Heart left ventricle (tissue), 16 donors: ENCODE measurements at regions not wholly inside any gene's neighbourhood (a gene's known extent, or its start where the extent isn't known, plus 50 kb on each side); places are given as distances from the start of the nearest gene placed in this dataset.

Source experiments
- ATAC-seq, 4 donors: fragments of 200-7000 bp; cut with Tn5 transposase; one replicate each; pipeline ENCODE4 v1.9.1; 2020 to 2022; ENCODE audit warnings: moderate library complexity in 4 of 4, mild to moderate bottlenecking in 3 of 4, moderate number of reproducible peaks in 1 of 4
- DNase-seq, 5 donors: peaks; one replicate each; pipeline ENCODE4 v3.0.0-alpha.2; 2020
- H3K27ac ChIP-seq, 12 donors: fragments of 200-600 bp; sonication (generic) in 4 of 12; one replicate each; pipeline versions ENCODE4 v1.5.0 to v1.8.0; 2016 to 2022; ENCODE audit warnings: mild to moderate bottlenecking in 2 of 12
- H3K27me3 ChIP-seq, 9 donors: fragments of 200-600 bp; sonication (generic) in 2 of 9; one replicate each; pipeline versions ENCODE4 v1.5.1 to v1.8.0; 2016 to 2022; ENCODE audit warnings: mild to moderate bottlenecking in 3 of 9
- H3K36me3 ChIP-seq, 9 donors: fragments of 200-600 bp; sonication (generic) in 2 of 9; one replicate each; pipeline versions ENCODE4 v1.5.0 to v1.8.0; 2018 to 2022; ENCODE audit warnings: mild to moderate bottlenecking in 2 of 9
- H3K4me1 ChIP-seq, 12 donors: fragments of 200-600 bp; sonication (generic) in 4 of 12; one replicate each; pipeline versions ENCODE4 v1.5.0 to v1.8.0; 2016 to 2022; ENCODE audit warnings: mild to moderate bottlenecking in 3 of 12
- H3K4me3 ChIP-seq, 12 donors: fragments of 200-600 bp; sonication (generic) in 4 of 12; one replicate each; pipeline versions ENCODE4 v1.5.0 to v1.8.0; 2017 to 2022; ENCODE audit warnings: mild to moderate bottlenecking in 9 of 12, moderate library complexity in 4 of 12
- H3K9me3 ChIP-seq, 12 donors: fragments of 200-600 bp; sonication (generic) in 4 of 12; one replicate each; pipeline versions ENCODE4 v1.5.0 to v1.8.0; 2016 to 2022; ENCODE audit warnings: mild to moderate bottlenecking in 1 of 12
- POLR2A ChIP-seq, 2 donors: fragments of 450-650 bp; IDR thresholded peaks; one replicate each; pipeline ENCODE4 v1.6.1; 2017; ENCODE audit warnings: antibody characterized with exemption in 2 of 2, mild to moderate bottlenecking in 2 of 2, moderate library complexity in 2 of 2
- WGBS, 4 donors: extraction: QIAGEN DNeasy Blood & Tissue Kit in 2 of 4; methylation state at CpG; one replicate each; pipeline versions ENCODE4 v1.1.5 to v1.1.7; 2013 to 2018; 5-methylcytosine and 5-hydroxymethylcytosine counted together
- intact Hi-C, 10 donors: fragments of 100-400 bp; cut with DNase I; formaldehyde crosslinking; loops; one replicate each; pipeline versions ENCODE4 v1.11.1 to v1.14.2; 2022
- TF ChIP-seq, protein P1 (sequence below), 12 donors: fragments of 200-600 bp; sonication (generic) in 4 of 12; IDR thresholded peaks; one replicate each; pipeline versions ENCODE4 v1.5.0 to v1.8.0; 2018 to 2022; ENCODE audit warnings: antibody characterized with exemption in 12 of 12, mild to moderate bottlenecking in 5 of 12
- donor health status: ischemic (EF 13 %, LVEDD 7.1; RV severe dilation, severe dysfunction).
- donor health status: healthy with polysubstance abuse.
- donor health status: DM: no; HTN: yes; CAD: no.
- donor health status: DM: no; HTN: no; CAD: no.
- donor health status: ischemic (EF 25% LVEDD 6.9; RV normal size, moderate dysfunction).
- donor health status: ischemic (EF 25% LVEDD 5.7; RV mildly dilated, moderate dysfunction).
- donor health status: healthy.
- donor health status: DM: yes; HTN: yes; CAD: no.
- donor health status: ischemic (EF 35%, LVEDD 5.7; RV mildly dilated, moderate dysfunction).
- donor health status: nonischemic (EF 11% LVEDD 7.7; RV severe dilation, severe dysfunction).
- donor health status: DM: yes; HTN: yes; CAD: no.
- donor health status: PGD.
- donor health status: ischemic (EF 29% LVEDD 5.4; RV normal size, mild dysfunction).
- donor health status: nonischemic (EF 23%, LVEDD 6.1; RV moderate dilation, normal function).

DNA sequence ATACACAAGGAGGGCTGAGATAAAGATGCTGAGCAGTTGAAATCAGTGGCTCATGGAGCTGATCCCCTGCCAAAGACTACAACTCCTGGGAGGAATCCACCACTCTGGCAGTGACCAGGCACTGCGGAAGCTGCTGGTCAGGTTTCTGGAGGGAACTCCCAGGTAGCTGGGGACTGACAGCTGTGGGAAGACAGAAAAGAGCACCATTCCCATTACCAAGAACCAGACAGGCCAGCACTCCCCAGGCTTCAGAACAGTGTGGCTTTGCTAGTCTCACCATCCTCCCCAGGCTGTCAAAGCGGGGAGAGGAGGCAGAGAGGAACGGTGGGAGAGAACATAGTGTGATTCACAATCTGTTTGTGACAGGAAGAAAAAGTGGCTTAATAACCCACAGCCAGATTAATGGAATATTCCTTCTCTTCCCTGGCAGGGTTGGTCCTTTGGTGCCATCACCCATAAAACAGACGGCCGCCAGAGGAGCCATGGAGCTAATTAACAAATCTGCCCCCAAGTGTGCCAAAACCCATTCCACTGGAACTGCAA, 92.1 kb downstream of the MAB21L3 start:
- no peaks in the 10 kb centered on the region for H3K4me1 ChIP-seq
- H3K36me3 ChIP-seq = no peaks in the 10 kb centered on the region
- 56 to 71% (median 61%) methylated on average over 5 of the region's 5 CpGs for whole genome bisulfite sequencing, 4 donors
- no peak for ATAC-seq
- H3K4me3 ChIP-seq = no peak overlapping the region
- H3K27me3 ChIP-seq = no peaks in the 10 kb centered on the region
- no peak overlapping the region for H3K27ac ChIP-seq
- no peak for DNase-seq
- H3K9me3 ChIP-seq = peaks cover 0 to 5% (median 0%) of the 10 kb centered on the region in 12 donors
- TF ChIP-seq, protein P1, sequence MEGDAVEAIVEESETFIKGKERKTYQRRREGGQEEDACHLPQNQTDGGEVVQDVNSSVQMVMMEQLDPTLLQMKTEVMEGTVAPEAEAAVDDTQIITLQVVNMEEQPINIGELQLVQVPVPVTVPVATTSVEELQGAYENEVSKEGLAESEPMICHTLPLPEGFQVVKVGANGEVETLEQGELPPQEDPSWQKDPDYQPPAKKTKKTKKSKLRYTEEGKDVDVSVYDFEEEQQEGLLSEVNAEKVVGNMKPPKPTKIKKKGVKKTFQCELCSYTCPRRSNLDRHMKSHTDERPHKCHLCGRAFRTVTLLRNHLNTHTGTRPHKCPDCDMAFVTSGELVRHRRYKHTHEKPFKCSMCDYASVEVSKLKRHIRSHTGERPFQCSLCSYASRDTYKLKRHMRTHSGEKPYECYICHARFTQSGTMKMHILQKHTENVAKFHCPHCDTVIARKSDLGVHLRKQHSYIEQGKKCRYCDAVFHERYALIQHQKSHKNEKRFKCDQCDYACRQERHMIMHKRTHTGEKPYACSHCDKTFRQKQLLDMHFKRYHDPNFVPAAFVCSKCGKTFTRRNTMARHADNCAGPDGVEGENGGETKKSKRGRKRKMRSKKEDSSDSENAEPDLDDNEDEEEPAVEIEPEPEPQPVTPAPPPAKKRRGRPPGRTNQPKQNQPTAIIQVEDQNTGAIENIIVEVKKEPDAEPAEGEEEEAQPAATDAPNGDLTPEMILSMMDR (IDR thresholded peaks at IDR 0.05) = no peak
- no peak for TF ChIP-seq POLR2A (IDR thresholded peaks at IDR 0.05)
- intact Hi-C loops = no loop called here

DNA sequence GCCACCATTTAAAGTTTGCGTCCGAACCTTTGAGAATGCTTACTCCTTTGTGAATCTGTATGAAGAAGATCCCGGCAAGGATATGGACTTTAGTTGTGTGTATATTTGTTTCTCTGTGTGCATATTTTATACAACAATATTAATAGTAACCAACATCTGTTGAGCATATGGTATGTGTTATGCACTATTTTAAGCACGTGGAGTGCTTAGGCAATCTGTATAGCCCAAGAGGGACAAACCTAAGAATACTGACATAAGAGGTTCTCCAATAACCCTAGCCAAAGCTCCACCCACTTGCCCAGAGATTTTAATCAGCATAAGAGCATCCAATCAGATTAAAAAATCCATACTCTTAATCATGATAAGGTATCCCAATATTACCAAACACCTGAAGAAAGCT, 92.7 kb downstream of the MAB21L3 start:
- H3K4me3 ChIP-seq = no peak overlapping the region
- intact Hi-C loops = no loop called here
- H3K4me1 ChIP-seq = no peaks in the 10 kb centered on the region
- peaks cover 0 to 5% (median 0%) of the 10 kb centered on the region in 12 donors for H3K9me3 ChIP-seq
- ATAC-seq = no peak
- no peak overlapping the region for H3K27ac ChIP-seq
- WGBS, 4 donors = 70 to 76% (median 74%) methylated on average over 4 of the region's 4 CpGs
- no peaks in the 10 kb centered on the region for H3K27me3 ChIP-seq
- TF ChIP-seq, protein P1 (IDR thresholded peaks at IDR 0.05) = no peak
- TF ChIP-seq POLR2A (IDR thresholded peaks at IDR 0.05) = no peak
- no peaks in the 10 kb centered on the region for H3K36me3 ChIP-seq
- no peak for DNase-seq

DNA sequence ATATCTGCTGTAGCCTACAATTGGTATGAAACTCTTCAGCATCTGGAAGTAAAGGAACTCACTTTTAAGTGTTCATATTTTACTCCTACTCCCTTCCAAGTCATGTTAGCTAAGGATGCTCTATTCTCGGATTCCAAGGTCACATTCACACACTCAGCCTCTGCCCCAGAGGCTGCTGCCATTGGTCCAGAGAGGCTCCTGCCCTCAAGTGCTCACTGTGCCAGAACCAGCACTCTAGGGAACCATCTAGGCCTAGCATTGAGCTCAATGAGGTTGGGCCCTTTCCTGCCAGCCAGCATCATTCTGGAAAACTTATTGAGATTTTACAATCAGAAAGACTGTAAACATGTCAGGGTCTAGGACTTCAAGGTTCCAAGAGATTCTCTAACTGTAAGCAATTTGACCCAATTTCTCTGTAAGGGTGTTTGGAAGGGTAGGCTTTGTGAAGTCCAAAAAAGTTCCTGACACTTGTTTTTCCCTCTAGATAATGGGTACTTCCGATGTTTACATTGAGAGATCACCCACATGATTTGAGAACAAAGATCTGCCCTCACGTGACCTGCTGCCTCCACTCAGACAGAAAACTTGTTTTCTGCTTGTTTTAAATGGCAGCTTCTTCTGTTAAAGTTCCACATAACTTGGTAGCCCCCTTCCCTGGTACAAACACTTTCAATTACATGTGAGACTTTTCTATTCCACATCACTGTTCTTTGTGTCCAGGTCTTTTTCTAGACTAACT, 94.9 kb downstream of the MAB21L3 start:
- Histone ChIP-seq H3K27me3 (no peaks in the 10 kb centered on the region), H3K4me3 (no peak overlapping the region), H3K4me1 (no peaks in the 10 kb centered on the region), H3K36me3 (no peaks in the 10 kb centered on the region), H3K27ac (no peak overlapping the region), H3K9me3 (peaks cover 0 to 5% (median 0%) of the 10 kb centered on the region in 12 donors)
- TF ChIP-seq, protein P1 (IDR thresholded peaks at IDR 0.05) = no peak
- TF ChIP-seq POLR2A (IDR thresholded peaks at IDR 0.05) = no peak
- intact Hi-C loops = no loop called here
- WGBS, 4 donors = 66 to 73% (median 70%) methylated on average over 3 of the region's 3 CpGs
- DNase-seq (no peak), ATAC-seq (no peak)

DNA sequence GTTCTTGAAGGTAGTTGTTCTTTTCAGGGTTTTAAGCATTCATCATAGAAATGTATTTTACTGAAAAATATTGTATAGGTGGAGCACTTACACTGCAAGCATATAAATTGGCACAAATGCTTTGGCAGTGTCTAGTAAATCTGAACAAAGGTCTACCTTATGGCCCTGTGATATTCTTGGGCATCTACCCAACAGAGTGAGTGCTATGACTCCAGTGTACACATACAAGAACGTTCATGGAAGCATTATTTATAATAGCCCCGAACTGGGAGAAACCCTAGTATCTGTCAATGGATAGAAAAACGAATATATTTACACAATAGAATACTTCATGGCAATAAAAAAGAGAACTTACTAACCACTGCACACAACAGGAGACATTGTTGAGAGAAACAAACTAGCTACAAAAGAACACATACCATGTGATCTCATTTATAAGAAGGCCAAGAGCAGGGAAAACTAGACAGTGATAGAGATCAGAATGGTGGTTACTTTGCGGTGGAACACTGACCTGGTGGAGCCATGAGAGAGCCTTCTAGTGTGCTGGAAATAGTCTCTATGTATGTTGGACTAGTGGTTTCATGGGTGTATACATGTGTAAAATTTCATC, 96.0 kb downstream of the MAB21L3 start:
- TF ChIP-seq, protein P1 (IDR thresholded peaks at IDR 0.05) = no peak
- TF ChIP-seq POLR2A (IDR thresholded peaks at IDR 0.05) = no peak
- DNase-seq (no peak), ATAC-seq (no peak)
- Histone ChIP-seq H3K36me3 (no peaks in the 10 kb centered on the region), H3K27me3 (no peaks in the 10 kb centered on the region), H3K27ac (no peak overlapping the region), H3K9me3 (peaks cover 0 to 5% (median 0%) of the 10 kb centered on the region in 12 donors), H3K4me1 (no peaks in the 10 kb centered on the region), H3K4me3 (no peak overlapping the region)
- 75 to 86% (median 77%) methylated on average over 4 of the region's 4 CpGs for WGBS, 4 donors
- intact Hi-C loops = no loop called here
